Left renal cortex interstitium (tissue), 4 donors: ENCODE measurements at regions not wholly inside any gene's neighbourhood (a gene's known extent, or its start where the extent isn't known, plus 50 kb on each side); places are given as distances from the start of the nearest gene placed in this dataset.
"Not testable (repeated sequence)": the region's sequence is repeated elsewhere in the genome, so short reads cannot be mapped to it uniquely, and the experiment has no call there.

Experiments used
- DNase-seq, 4 donors: peaks; one replicate each; pipeline ENCODE4 v3.0.0-alpha.2; 2013; ENCODE audit warnings: low read depth in 4 of 4, low spot score in 2 of 4, missing footprints in 1 of 4

DNA sequence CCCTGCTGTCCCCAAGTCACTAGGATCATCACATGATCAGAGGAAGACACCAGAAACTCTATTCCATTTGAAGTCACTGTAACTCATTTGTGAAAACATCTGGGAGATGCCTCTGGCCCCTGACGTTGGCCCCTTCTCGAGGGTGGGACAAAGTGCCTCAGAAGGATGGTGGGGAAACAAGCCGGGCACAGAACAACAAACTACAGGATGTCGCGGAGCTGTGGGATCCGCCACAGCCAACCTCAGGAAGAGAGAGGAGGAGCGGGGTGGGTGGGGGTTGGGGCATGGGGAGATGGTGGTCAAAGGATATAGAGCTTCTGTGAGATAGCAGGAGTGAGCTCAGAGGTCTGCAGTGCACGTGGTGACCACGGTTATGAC, 265.6 kb upstream of the TCERG1L start:
- DNase-seq = no peak

DNA sequence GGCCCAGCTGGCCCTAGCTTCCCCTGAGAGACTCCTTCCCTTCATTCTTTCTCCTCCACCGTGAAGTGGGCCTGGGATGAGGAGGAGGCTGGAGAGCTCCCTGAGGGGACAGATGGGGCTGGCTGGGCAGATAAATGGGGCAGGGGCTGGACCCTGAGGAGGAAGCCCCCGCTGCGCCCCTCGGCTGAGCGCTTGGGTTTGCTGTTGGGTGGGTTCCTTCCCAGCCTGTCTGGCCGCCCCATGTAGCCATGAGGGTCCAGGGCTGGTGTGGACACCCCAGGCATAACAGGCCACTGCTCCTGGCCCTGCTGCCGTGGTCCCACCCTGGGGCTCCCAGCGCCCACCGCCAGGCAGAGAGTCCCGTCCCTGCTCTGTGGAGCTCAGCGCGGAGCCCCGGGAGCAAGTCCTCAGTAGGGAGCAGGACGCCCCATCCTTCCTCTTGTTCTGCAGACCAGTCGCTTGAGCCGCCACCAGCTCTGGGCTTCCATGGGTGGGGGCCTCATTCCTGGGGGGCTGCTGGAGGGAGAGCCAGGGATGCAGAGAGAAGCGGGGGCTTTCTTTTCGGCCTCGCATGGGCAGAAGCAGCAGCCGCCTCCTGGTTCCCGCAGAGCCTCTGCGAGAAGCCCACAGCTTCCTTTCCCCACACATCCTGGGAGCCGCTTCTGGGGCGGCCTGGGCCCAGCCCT, 266.4 kb upstream of the TCERG1L start:
- DNase-seq = no peak

DNA sequence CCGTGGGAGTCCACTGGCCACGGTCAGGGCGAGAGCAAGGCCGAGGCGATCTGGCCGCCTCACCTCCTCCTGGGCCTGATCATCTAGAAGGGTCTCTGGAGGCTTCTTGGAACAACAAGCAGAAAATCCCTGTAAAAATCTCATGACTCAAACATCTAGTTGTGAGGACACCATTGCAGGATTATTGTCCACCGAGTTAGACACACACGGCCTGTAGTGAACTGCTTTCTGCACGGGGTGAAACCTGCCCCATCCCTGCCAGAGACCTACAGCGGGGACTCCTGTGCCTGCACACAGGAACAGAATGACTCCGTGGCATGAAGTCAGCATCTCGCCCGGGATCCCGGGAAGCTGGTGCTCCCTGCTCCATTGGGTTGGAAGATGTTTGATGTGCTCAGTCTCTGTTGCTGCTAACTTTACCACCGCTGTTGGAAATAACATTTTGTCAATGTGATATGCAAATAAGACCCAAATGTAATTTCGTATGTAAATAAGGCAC, 267.0 kb upstream of the TCERG1L start:
- no peak for DNase-seq

DNA sequence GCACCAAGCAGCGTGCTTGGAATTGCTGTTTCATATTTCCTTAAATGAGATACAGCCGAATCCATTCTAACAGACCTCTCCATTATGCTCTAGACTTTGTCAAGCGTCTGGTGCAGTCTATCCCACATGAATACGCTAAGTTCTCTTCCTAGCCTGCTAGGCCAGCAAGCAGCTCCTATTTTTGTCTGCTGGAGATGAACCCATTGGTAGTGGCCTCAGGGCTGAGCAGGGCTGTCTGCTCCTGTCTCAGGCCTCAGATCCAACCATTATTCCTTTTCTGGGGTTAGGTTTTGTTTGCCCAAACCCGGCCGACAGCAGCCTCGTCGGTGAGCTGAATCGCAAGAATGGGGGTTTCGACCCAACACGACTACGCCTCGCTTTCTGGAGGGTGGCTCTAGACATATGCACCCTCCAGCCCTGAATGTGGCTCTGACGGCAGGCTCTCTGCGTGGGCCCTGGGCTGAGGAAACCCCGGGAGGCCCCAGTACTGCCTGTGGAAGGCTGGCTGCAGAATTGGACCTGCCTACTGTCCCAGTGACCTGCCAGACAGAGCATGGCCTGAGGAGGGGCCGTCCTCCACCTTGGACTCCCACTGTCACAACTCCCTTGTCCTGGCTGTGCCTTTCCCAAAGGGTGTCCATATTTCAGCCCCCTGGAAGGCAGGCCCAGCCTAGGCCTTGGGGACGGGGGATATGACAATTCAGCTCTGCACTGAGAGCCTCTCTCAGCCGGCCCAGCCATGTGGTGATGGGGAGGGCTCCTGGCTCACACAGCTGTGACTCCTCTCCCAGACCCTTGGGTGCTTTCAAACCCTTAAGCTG, 267.9 kb upstream of the TCERG1L start:
- DNase-seq = no peak

DNA sequence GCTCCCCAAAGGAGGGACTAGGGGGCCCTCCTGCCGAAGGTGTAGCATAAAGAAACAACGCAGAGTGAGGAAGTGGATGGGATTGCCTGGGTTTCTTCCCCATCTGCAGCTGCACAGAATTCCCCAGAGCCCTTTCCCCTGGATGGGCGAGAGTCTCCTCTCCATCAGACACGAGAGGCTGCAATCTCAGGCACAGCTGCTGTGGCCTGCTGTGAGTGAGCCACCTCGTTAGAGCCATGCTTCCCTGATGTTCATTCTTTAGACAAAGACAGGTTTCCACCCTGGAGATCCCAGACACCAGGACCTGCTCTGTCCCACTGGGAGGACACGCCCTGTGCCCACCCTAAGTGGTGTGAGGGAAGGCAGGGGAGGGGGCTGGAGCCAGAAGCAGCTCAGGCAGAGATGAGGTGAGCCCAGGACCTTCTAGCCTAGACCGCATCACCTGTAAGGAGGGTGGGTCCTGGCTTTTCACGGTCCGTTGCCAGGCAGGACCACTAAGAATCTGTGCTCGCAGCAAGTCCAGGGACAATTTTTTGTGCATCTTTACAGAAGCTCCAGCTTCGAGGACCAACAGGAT, 268.6 kb upstream of the TCERG1L start:
- no peak for DNase-seq

DNA sequence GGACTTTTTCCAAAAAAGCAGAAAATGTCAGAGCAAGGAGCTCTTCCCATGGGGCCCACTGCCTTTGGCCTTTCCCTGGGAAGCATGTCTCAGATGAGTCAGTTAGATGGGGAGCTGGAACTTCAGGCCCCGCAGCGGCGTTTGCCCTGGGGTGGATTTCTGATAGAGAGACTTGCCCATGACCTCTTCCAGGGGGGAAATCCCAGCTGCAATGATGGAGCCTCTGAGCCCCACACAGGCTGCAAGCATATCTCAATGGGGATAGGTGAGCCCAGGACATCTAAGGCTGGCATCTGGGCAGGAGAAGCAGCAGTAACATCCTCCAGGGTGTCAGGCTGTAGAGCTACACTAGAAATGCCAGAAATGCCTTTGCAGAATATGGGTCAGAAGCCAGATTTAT, 269.2 kb upstream of the TCERG1L start:
- DNase-seq = no peak

DNA sequence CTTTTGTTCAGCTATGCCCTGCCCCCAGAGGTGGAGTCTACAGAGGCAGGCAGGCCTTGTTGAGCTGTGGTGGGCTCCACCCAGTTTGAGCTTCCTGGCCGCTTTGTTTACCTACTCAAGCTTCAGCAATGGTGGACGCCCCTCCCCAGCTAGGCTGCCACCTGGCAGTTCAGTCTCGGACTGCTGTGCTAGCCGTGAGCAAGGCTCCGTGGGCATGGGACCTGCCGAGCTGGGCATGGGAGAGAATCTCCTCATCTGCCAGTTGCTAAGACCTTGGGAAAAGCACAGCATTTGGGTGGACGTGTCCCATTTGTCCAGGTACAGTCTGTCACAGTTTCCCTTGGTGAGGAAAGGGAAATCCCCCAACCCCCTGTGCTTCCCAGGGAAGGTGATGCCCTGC, 270.0 kb upstream of the TCERG1L start:
- DNase-seq = not testable (repeated sequence)

DNA sequence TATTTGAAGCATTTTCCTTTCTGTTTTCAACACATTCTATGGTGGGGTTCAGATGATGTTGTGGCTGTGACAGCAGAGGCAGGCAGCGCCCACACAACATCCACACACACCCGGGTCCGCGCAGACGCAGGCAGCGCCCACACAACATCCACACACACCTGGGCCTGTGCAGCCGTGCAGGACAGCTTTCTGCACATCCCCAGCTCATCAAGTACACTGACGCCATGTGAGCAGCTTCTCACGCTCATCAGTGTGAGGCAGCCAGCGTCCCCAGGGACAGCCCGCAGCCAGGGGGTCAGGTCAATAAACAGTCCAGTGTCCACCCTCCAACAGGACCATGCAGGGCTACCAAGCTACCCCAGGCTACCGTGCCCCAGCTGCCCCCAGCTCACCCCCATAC, 272.8 kb upstream of the TCERG1L start:
- DNase-seq = no peak

DNA sequence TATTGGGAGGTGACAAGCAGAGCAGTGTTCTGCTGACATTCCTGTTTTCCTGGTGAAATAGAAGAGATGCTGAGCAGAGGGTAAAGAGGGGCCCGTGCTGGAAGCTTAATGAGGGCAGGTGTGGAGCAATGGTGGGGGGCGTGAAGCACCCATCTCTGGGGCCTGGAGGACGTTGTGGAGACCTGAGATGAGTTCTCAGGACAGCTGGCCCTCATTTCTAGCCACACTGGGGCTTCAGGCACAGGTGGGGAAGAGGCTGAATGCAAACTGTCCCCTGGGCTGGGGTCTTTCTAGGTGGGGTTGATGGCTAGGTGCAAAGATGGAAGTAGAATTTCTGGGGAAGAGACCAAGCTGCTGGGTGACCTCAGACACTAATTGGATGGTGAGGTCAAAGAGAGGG, 274.2 kb upstream of the TCERG1L start:
- no peak for DNase-seq

DNA sequence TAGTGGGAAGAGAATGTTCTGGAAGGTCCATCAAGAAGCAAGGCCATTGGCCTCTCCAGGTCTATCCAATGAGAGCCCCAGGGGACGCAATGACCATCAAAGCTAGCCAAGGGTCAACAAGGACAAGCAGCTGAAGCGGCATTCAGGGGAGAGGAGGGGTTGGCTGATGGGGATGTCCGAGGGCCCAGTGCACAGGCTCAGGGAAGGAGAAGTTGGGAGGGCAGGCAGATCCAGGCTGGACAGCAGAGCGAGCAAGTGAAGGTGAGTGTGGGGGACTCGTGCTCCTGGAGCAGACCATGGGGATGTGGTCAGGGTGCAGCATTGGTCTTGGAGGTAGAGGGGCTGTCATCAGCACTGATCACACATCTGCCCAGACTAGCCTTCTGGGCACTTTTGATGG, 275.4 kb upstream of the TCERG1L start:
- no peak for DNase-seq

DNA sequence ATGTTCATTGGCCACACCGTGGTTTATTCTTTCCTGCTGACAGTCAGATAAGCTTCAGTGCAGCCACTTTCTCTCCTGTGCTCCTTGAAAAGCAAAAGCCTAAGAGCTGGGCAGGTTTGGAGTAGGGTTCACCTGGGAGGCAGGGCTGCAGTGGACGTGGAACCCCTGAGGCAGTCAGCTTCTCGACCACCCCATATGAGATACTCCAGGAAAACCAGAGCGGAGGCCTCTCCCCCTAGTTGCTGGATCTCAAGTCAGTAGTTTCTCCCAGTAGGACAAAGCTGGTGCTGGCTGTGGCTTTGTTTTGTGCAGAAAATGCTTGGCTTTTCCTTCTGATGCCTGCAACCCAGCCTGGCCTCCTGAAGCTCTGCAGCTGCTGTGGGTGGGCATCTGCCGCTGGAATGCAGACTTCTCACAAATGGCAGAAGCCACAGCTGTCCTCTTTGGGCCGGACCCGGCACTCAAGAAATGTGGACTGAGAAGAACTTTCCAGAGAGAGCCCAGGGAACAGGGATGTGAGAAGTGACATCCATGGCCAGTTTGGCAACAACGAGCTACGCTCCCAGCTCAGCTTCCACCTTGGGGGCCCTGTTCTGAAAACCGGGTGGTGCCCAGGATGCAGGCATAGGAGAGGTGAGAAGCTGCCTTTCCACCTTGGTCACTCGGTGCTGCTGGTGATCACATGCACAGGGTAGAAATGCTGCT, 276.6 kb upstream of the TCERG1L start:
- DNase-seq = no peak

DNA sequence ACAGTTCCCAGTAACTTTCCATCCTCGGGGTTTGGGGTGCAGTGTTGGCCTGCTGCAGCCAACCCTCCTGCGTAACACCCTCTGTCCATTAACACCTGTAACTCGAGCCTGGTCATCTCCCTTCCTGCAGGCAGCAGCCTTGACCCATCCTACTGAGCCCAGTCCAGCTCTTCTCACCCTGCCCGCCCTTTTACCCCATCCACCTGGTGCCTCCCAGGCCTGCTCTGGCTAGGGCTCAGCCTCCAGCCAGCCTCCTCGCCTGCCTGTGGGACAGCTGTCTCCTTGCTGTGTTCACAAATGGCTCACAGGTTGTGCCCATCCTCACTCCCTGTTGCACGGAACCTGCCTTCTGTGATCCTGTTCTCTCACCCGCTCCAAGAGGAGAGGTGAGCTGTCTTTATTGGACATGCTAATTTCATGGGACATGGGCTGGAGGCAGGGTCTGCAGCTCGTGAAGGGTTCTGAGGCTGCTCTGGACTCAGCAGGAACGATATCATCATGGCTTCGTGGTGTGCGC, 277.2 kb upstream of the TCERG1L start:
- no peak for DNase-seq

DNA sequence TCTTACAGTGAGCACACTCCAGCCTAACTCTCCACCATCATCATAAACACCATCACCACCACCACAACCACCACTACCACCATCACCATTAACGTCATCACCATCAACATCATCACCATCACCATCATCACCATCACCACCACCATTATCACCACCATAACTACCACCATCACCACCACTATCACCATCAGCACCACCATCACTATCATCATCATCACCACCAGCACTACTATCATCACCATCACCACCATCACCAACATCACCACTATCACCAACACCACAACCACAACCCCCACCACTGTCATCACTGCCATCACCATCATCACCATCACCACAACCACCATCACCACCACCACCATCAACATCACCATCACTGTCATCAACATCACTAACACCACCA, 279.0 kb upstream of the TCERG1L start:
- no peak for DNase-seq

DNA sequence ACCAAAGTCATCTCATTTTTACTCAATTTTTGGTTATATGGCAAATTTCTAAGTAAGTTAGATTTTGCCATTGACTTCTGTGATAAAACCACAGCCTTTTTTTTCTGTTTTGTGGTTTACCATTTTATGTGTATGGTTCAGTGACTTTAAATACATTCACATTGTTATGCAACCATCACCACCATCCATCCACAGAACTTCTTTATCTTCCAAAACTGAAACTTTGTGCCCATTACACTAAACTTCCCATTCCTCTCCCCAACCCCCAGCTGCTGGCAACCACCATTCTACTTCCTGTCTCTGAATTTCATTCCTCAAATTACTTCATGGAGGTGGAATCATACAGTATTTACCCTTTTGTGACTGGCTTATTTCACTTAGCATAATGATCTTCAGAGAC, 280.4 kb upstream of the TCERG1L start:
- DNase-seq = no peak

DNA sequence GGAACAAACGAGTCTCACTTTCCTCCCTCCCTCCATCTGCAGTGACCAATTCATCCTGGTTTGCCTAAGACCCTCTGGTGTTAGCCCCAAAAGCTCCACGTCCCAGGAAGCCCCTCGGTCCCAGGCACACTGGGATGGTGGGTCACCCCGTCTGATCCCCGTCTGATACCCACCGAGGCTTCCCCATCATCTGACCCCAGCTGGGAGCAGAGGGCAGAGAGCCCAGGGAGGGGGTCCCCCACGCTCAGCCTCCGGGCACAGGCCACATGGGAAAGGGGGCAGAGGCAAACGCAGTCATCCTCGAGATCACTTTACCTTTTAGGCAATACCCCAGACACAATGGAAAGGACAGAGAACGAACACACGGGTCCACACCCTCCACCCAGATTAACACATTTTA, 291.6 kb upstream of the PPP2R2D start:
- DNase-seq = no peak

DNA sequence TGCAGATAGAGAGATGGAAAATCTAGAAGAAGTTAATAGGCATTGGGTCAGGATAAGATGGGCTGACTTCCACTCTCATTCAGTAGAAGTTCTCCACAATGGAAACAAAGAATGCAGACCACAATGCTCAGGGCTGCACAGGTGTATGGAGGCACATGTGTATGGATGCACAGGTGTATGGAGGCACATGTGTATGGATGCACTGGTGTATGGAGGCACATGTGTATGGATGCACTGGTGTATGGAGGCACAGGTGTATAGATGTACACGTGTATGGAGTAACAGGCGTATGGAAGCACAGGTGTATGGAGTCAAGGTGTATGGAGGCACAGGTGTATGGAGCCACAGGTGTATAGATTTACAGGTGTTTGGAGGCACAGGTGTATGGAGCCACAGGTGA, 285.7 kb upstream of the PPP2R2D start:
- DNase-seq = no peak

DNA sequence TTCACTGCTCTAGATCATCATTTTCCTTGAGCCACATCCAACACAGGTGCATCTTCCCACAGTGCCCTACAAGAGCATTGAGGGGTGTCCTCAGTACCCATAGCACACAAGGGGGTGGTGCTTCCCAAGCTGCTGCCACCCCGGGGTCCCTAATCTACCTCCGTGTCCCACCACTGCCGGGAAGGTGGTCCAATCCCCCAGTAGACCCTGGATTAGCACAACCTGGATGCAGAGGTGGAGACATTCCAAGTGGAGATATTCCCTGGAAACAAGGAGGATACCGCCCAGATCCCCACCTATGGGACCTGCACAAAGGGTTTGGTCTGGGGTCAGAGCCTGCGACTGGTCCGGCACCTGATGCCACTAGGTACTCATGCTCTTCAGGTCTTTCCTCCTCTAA, 284.8 kb upstream of the PPP2R2D start:
- DNase-seq = no peak

DNA sequence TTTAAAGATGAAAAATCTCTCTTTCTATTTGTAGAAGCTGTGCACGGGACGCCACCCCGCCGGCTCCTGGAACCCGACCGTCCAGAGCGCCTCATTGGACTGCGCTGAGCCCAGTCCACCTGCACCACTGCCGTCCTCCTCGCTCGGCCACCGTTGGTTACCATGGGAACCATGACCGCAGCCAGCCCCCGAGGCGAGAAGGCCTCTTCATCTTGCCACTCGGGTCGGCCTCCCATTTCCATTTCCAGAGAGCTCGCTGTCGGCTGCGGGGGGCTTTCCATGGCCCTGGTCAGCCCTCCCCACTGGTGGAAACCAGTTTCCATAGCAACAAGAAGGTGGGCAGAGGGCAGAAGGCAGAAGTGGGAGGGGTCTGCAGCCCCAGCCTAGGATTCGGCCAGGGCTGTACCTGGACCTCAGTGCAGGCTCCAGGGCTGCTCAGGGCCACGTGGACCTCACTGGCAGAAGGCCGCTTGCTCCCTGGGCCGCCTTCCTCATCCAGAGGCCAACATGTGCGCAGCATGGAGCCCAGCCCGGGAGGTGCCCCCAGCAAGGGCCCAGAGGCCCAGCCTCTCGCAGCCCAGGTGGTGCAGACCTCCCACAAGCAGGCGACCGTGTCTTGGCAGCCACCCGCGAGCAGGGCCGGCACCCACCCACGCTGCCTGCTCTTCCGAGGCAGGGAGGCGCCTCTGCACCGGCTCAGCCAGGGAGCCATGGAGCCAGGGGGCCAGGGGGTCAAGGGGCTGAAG, 283.5 kb upstream of the PPP2R2D start:
- DNase-seq = peak in 3 of 4 donors; percentile 5 to 13 (median 5)

DNA sequence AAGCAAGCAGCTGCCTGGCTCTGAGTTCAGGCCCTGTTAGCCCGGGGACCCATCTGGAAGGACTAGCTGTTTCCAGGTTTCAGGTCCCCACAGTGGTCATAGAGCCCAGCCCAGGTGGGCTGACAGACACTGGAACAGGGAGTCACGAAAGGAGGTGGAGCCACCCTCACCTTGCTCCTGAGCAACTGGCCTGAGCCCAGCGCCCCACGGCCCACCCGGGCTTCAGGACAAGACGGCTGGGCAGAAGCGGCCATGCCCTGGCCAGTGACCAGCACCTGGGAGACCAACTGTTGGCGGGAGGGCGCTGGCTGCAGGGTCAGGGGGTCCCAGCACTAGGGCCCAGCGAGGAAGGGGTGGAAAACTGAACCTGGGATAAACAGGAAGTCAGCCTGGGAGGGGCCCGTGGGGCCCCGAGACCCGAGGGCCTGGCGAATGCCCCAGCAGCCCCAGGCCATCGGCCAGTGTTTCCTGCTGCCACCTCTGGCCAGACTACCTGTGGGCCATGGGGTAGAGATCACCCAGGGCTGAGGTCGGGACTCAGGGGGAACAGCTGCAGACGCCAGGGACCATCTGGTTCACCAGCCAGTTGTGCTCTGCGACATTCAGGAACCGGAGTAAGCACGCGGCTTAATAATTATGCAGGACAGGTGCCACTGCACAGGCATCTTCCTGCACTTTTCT, 282.1 kb upstream of the PPP2R2D start:
- no peak for DNase-seq

DNA sequence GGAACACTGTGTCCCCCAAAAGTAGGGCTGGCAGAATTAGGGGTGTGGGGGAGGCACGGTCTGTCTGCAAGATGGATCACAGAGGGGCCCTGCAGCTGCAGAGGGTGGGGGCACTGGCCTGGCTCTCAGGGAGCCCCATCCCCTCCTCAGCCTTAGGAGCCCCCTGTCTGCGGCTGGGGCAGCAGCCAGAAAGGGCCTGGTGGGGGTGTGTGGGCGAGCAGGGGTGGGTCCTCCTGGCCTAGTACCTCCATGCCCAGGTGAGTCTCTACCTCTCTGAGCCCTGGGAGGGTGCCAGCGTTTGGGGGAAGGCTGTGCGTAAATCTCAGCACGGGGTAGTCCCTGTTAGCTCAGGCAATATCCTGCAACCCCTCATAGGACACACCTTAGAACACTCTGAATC, 280.5 kb upstream of the PPP2R2D start:
- DNase-seq = no peak
